ENCODE measurements at regions not wholly inside any gene's neighbourhood (a gene's known extent, or its start where the extent isn't known, plus 50 kb on each side); places are given as distances from the start of the nearest gene placed in this dataset.

DNA sequence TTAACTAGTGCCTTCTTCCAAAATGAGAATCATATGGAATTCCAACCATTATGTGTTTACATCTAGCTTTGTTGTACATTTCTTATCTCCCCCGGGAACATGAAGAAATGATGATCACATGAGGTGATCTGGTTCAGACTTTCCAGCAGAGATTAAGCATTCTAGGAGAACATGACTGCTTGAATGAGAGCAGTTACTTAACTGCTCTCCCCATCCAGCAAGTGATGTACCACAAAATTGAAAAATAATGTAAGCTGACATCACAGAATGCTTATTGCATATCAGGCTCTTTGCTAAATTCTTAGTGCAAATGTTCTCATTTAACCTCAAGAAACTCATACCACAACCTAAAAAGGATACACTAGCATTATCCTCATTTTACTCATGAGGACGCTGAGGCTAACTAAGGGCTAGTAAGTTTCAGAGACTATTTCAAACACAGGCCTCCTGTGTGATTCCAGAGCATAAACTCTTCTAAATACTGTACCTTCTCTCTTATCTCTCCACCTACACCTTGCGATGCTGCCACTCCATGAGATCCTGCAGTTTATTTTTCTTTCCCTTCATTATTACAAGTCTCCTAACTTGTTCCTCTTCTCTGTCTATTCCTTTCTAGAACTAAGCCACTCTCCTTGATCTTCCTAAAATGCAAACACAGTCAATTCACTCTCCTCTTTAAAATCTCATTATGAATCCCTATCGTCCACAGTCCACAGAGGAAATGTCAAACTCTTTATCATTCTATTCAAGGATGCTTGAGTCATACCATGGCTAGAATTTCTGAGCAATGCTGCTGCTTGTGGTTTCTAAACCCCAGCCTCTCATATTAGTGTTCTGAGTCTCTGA, 1224.8 kb upstream of the ZEB2 start:
- TF ChIP-seq, protein P1, sequence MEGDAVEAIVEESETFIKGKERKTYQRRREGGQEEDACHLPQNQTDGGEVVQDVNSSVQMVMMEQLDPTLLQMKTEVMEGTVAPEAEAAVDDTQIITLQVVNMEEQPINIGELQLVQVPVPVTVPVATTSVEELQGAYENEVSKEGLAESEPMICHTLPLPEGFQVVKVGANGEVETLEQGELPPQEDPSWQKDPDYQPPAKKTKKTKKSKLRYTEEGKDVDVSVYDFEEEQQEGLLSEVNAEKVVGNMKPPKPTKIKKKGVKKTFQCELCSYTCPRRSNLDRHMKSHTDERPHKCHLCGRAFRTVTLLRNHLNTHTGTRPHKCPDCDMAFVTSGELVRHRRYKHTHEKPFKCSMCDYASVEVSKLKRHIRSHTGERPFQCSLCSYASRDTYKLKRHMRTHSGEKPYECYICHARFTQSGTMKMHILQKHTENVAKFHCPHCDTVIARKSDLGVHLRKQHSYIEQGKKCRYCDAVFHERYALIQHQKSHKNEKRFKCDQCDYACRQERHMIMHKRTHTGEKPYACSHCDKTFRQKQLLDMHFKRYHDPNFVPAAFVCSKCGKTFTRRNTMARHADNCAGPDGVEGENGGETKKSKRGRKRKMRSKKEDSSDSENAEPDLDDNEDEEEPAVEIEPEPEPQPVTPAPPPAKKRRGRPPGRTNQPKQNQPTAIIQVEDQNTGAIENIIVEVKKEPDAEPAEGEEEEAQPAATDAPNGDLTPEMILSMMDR (conservative IDR thresholded peaks at IDR 0.05; ENCODE audit: low read length): no peak
- peak; percentile 88 for DNase-seq (ENCODE audit: low read depth)
- H3K4me3 ChIP-seq (ENCODE audit: low read length): no peak overlapping the region

DNA sequence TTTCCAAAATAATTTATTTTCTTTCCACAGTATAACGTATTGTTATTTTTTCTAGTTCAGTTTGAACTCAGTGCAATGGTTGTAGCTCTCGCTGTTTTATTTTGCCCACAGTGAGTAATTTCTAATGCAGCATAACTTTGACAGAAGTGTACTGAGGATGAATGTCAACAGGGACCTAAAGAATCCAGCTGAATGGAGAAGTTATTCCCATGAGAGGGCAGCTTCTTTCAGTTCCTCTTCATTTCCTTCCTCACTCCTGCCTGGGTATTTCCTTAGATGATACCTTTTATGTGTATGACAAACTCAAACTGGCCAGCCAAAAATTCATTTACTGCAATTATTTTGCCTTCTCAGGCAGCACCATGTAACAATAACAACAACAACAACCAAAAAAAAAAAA, 1223.1 kb upstream of the ZEB2 start:
- no peak overlapping the region for H3K4me3 ChIP-seq (ENCODE audit: low read length)
- DNase-seq (ENCODE audit: low read depth): no peak
- TF ChIP-seq, protein P1 (conservative IDR thresholded peaks at IDR 0.05; ENCODE audit: low read length): no peak

DNA sequence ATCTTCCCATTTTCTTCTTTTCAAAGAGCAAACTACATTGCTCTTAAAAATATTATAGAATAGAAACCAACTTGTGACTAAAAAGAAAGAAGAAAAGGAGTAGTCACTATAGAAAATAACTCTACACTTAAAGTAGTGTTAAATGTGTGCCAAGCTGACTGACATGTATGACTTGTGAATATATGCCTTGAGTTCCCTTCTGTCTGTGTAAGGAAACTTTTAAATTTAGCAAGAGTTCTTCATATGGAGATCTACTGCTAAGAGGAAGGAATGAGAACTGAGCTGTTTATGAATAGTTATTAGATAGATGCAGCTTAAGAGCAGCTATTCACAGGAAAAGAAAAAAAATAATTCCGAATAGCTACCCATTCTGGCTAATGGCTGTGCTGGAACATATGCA, 1221.7 kb upstream of the ZEB2 start:
- DNase-seq (ENCODE audit: low read depth): no peak
- no peak overlapping the region for H3K4me3 ChIP-seq (ENCODE audit: low read length)
- TF ChIP-seq, protein P1 (conservative IDR thresholded peaks at IDR 0.05; ENCODE audit: low read length): no peak

GRCh38 chr2:145741181-145741580, 1221.3 kb upstream of the ZEB2 start:
- H3K4me3 ChIP-seq (ENCODE audit: low read length): no peak overlapping the region
- TF ChIP-seq, protein P1 (conservative IDR thresholded peaks at IDR 0.05; ENCODE audit: low read length): no peak
- no peak for DNase-seq (ENCODE audit: low read depth)

- DNase-seq (ENCODE audit: low read depth): no peak
- TF ChIP-seq, protein P1 (conservative IDR thresholded peaks at IDR 0.05; ENCODE audit: low read length): no peak
- no peak overlapping the region for H3K4me3 ChIP-seq (ENCODE audit: low read length)
These were observed 1220.4 kb upstream of the ZEB2 start for GRCh38 chr2:145740302-145740701.

DNA sequence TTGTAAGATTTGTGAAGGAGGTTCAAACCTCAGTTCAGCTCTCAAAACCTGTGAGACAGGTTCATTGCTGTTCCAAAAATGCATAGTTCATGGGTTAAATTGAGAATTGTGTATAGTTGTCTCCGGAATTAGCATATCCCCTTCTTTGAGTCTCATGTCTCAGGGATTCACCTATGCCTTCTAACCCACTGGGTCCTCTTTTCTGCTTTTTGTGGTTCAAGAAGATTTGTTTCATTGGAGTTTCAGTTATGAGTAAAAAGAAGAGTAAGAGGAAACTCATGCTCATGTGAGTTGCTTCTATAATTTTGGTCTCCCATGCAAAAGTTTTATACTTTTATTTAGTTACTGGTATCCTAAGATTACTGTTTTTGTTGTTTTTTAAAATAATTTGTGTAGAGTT, 1219.8 kb upstream of the ZEB2 start:
- no peak overlapping the region for H3K4me3 ChIP-seq (ENCODE audit: low read length)

More for the DNA sequence above, 1219.8 kb upstream of the ZEB2 start:
- TF ChIP-seq, protein P1 (conservative IDR thresholded peaks at IDR 0.05; ENCODE audit: low read length): no peak
- no peak for DNase-seq (ENCODE audit: low read depth)
